Activated CD4-positive, alpha-beta T cell treated with anti-CD3 and anti-CD28 coated beads, Interleukin-2, Interleukin-4, amounts not matched to agents 100 ng/mL and 50 ng/mL, durations not matched to agents 16 hours and 8 hours (primary cell): ENCODE measurements at regions not wholly inside any gene's neighbourhood (a gene's known extent, or its start where the extent isn't known, plus 50 kb on each side); places are given as distances from the start of the nearest gene placed in this dataset.
"Not testable (repeated sequence)": the region's sequence is repeated elsewhere in the genome, so short reads cannot be mapped to it uniquely, and the experiment has no call there.

Experiments
- DNase-seq: peaks from one replicate; pipeline ENCODE4 v3.0.0-alpha.2; 2020; ENCODE audit warnings: low spot score

DNA sequence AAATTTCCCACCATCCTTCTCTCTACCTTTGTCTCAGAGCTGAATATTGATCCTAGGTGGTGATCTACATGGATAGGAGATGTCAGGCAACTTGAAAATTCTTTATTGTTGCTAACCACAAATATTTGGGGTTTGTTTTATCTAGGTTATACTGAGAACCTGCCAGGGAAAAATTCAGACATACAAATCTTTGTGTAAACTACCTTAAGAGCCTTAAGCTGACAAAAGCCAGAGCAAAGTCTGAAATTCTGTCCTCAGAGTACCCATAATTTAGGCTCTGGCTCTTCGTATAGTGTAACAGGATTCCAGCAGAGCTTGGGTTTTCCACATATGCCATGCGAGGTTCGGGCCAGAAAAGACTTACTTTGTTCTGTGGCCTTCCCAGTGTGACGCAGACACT is 406.7 kb upstream of the MAF start:
- no peak for DNase-seq

DNA sequence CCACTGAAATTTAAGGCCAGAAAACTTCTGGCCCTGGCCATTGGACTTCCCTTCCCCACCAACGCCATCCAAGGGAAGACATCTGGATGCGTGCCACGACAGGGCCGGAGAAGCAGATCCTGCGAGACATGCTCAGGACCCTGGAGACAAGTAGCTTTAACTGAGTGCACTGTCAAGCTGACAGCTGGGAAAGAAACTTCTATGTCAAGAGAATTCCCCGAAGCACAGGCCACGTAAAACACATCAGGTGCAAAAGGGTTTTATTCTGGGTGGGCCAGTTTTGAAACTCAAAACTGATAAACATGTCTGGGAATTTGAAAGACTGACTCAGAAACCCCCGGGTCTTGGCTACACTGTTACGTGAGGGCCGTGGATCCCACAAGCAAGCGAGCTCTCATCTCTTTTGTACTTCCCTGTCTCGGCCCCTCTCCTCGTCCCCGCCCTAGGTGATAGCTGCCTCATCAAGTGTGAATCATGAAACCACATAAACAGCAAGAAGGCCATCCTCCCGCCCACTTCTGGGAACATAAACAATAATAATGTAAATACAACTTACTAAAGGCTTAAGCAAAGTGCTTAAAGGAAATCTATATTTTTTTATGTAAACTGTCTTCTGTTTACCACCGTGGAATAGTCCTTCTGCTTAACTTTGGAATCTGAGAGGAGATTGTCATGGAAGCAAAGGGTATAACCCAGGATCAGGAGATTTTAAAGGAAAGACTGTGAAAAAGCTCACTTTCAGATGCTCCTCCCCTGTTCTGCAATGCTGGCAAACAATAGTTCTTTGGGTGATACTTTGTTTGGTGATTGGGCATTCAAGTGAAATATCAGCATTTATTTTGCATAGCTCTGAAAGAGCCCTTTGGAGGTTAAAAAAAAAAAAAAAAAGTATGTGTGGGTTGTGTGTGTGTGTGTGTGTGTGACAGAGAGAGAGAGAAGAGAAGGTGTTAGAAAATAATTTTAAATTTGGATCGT is 406.0 kb upstream of the MAF start:
- DNase-seq = no peak

DNA sequence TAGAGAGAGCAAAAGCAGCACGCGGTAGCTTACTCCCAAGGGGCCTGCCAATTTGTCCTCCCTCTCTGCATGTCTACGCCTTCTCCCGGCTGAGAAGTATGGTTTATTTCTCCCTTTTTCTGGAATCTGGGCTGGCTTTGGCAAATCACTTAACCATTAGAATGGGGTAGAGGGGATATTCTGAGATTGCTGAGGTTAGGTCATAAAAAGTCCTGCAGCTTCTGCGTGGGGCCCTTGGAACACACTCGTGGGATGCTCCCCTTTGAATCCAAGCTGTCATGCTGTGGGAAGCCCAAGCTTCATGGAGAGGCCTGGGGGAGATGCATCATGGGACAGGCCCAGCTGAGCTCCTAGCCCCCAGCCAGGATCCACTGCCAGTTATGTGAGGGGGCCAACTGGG is 403.6 kb upstream of the MAF start:
- DNase-seq = no peak

DNA sequence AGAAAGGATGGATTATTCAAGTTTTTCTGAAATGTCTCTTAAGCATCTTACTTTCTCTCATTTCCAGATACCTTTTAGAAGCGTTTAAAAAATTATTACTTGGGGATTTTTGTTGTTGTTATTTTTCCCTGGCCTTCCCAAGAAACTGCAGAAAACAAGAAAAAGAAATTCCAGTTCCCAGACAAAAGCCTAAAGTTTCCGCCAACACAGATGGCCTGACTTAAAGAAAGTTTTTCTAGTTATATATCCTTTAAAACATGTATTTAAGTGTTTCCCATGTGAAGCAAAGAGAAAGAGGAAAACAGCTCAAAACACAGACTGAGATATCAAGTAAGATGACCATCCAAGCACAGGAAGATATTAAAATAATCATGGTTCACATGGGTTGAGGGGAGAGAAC is 401.7 kb upstream of the MAF start:
- DNase-seq = no peak

DNA sequence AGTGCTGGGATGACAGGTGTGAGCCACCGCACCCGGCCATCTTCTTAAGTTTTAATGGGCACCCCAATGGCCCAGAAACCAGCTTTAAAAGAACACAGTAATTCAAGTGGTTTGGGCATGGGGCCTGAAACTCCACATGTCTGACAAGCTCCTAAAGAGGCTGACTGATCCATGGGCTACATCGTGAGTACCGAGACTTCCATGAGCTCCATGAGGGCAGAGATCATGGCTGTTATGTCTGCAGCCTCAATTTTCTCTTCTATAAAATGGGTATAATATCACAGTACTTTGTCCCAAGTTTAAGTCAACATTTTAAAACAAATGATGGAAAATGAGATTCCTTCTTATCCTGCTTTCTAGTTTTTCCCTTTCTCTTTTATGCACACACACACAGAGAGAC is 397.6 kb upstream of the MAF start:
- no peak for DNase-seq

DNA sequence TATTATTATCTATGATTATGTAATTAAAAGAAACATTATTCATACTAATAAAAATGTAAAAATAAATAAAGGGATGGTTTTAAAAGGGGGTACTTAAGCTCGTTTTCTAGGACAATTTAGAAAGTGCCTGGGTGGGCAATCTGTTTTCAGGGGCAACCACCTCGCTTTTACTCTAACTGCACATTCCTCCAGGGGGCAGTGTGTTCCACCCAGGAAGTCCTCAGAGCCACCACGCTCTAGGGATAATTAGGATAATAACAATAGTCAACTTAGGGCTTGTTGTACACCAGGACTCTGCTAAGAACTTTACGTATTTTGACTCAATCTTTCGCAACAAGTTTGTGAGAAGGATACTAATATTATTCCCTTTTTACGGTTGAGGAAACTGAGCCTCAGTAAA is 396.7 kb upstream of the MAF start:
- no peak for DNase-seq

DNA sequence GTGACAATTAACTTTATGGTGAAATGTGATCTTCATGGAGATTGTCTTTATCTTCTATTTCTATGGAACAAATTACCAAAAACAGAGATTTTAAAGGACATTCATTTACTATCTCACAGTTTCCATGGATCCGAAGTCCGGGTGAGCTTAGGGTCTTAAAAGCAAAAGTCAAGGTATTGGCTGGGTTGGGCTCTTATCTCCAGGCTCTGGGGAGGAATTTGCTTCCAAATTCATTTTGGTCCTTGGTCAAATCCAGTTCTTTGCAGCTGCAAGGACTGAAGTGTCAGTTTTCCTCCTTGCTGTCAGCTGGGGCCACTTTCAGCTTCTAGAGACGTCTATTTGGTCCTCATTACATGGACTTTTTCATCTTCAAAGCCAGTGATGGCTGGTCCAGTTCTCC is 395.8 kb upstream of the MAF start:
- no peak for DNase-seq

DNA sequence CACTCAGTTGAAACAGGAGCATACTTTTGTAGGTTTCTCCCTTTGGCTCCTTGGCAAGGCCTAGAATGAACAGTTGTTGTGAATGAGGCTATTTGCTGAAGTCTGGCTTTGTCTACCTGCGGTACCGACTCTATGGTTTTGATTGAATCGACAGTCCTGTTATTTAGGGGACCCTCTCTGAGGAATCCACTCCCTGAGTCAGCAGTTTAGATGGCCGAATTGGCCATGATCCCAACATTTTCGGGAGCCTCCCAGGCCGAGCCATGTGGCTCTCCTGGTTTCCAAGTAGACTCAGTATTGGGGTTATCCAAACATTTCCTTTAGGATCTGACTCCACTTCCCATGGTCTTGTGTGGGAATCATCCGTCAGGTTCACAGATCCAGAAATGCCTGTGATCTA is 394.8 kb upstream of the MAF start:
- DNase-seq = no peak

DNA sequence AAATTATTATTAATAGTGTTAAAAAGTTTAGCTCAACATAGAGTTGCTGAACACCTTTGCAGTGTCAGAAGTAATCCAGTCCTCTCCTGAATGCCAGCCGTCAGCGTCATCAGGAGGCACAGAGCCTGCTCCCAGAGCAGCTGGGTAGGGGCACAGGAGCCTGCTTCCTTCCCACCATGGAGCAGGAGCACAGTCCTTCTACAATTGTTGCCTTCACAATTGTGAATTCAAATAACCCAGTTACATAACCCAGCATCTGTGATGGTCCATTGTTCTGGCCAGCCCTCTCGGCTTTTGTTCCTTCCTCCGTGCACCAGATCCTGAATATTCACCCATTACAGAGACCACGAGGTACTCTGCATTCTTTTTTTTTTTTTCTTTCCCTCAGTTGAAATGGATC is 393.9 kb upstream of the MAF start:
- no peak for DNase-seq

DNA sequence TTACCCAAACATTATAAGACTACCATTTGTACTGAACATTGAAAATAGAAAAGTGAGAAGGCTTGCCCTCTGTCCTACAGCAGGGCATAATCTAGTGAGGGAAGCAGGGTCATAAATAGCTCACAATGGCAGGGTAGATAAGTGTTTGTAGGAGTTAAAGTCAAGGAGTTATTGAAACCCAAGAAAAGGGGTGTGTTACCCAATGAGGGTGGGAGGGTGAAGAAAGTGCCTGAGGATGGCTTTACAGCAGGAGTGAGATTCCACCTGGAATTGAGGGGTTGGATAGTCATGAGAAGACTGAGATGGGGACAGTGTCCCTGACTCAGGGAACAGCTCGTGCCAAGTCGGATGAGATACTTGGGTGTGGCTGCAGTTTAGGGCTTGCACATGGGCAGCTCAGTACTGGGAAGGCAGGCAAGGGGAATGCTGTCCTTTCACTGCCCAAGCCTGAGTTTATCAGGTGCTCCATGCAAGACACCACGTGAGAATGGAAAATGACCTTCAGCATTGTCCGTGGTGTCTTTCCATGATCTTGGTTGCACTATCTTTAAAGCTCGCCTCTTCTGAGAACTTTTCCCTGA is 393.2 kb upstream of the MAF start:
- no peak for DNase-seq

DNA sequence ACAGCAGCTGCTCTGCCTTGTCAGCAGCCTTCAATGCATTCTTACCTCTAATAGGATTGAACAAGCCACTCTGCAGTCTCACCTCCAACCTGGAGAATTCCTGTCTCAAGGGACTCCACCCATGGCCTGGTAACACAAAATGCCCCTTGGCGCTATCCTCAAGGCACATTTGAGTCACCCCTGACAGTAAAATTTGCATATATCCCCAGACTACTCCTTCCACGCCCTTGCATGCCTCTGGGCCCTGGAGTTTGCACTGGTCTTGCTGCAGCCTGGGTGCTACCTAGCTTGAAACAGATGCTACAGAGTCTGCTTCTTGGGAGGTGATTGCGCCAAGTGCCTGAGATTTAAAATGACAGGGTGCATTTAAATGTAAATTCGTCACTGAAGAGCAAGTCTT is 391.4 kb upstream of the MAF start:
- DNase-seq = no peak

DNA sequence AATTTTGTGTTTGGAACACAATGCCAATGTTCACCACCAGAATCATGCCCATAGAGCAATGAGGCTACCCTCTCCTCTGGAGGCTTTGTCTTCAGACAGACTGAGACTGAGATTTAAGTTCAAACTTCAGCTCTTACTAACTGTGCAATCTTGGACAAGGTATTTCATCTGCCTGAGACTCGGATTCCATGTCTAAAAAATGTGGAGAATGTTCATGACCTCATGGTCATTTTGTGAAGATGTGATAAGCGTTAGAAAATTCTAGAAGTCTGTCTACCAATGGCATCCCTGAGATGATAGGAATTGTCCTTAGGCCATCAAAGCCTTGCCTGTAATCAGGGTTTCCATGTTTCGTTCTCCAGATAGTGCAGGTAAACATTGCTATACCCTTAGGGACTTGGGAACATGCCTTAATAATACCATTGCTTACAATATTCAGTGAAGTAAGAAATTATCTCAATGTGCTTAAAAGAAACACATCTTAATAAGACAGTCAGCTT is 388.2 kb upstream of the MAF start:
- no peak for DNase-seq

DNA sequence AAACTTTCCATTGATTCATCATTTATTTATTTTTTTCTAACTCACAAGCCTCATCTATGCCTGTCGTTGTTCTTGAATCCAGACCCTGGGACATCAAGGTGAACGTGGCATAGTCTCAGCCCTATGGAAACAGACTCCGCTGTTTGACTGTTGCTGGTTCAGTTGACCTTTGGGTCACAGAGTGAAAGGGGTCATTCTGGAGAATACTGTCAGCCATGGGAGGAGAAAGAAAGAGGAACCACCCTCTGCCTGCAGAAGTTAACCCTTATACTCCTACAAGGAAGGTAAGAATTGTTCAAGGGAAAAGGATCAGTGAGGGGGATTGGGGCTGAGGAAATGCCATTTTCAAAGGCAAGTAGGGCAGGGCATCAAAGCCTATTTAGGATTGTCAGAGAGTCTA is 387.6 kb upstream of the MAF start:
- no peak for DNase-seq

DNA sequence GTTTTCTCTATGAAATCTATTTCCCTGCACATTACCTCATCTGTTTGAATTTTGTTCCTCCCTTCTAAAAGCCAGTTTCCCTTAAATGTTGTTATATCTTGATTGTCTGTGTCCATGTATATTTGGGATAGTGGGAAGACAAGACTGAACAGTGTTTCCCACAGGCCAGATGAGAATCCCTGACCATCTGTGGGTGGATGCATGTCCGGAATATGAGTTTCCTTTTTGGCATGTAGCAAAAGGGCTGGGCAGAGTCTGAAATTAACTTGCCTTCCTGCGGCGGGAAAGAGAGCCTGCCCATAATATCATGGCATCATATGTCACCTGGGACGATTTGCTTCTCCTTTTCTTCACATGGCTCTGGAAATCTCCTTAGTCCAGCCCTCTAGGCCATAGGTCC is 385.8 kb upstream of the MAF start:
- DNase-seq = no peak

DNA sequence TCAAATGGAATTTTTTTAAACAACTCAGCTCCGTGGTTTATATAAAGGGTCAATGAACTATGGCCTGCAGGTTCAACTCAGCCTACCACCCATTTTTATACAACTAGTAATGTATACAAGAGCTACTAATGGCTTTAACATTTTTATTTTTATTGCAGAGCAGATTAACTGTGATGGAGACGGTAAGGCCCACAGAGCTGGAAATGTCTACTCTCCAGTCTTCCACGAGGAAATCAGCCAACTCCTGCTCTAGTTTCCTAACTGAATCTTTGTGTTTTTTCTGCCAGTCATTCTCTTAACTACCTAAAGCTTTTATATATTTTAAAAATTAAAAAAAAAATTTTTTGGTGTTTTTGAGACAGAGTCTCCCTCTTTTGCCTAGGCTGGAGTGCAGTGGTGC is 385.1 kb upstream of the MAF start:
- no peak for DNase-seq

DNA sequence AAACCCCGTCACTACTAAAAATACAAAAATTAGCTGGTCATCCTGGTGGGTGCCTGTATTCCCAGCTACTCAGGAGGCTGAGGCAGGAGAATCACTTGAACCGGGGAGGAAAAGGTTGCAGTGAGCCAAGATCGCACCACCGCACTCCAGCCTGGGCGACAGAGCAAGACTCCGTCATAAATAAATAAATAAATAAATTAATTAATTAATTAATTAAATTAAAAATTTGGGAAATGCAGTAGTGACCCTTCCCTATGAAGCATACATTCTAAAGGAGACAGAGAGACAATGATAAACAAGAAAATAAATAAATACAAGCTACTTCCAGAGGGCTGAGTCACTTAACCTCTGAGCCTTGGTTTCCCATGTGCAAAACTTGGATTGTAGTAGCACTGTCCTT is 383.6 kb upstream of the MAF start:
- not testable (repeated sequence) for DNase-seq

DNA sequence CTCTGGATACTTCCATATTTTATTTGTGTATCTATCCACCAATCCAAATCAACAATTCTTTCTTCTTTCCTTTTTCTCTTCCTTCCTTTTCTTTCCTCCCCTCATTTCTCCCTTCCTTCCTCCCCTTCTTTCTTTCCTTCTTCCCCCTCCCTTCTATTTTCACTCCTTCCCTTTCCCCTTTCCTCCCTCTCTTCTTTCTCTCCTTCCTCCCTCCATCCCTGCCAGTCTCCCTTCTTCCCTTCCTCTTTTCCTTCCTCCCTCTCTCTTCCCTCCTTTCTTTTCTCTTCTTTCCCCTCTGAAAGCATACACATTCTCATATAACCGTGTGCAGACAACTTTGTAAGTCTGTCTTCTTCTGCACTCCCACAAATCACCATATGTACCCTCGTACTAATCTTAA is 382.3 kb upstream of the MAF start:
- DNase-seq = no peak

DNA sequence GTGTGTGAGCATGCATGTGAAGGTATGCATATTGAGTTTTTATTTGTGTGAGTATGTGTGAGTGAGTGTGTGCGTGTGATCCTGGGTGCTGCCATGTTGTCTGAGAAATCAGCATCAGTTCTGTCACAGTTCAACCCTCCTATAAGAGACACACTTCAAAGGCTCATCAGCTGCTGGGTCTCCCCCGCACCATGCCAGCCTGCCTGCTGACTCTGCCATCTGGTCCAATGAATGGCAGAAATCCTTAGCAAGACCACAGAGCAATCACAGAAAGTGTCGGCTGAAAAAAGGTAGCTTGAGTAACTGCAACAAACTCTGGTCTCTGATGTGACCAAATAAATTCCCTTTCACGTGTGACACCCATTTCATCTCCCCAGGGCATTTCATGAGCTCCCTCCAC is 381.8 kb upstream of the MAF start:
- DNase-seq = no peak

DNA sequence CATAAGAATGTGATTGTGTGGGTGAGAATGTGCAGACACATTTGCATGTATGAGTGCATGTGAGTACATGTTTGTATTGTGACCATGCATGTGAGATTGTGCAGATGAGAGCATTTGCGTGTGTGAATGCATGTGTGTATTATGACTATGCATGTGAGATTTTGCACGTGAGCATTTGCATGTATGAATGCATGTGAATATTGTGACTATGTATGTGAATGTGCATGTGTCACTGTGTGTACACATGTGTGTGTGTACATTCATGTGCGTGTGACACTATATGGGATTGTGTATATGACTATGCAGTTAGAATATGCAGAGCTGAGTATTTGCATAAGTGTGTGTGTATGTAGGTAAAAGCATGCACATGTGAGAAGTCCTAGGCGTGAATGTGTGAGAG is 381.3 kb upstream of the MAF start:
- no peak for DNase-seq

DNA sequence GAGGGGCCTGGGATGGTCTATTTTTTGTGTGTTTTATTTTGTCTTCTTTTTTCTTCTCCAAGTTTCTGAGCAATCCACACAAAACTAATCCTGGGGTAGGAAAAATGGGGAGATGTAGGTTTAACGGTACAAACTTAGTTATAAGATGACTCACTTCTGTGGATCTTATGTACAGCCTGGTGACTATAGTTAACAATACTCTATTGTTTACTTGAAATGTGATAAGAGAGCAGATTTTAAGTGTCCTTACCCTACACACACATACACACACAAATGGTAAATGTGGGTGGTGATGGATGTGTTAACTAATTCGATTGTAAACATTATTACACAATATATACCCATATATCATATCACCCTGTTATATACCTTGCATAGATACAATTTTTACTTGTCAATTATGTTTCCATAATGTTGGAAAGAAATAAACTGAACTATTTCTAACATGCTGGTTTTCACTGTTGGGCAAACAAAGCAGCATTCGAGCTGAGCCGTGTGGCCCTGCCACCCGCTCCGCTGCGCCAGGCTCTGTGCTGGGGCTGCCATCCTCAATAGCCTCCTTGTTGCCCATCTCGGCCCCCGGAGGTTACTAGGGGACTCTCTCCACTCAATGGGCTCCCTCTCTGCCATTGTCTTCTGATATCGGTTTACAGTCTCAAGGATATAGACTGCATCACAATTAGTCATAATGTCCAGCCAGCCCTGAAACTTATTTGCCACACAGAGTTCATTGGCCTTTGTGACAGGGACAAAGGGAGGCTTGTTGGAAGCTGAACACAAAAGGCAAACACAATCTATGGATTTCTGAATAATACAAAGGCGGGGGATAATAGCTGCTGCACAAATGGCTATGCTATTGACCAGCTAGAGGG is 380.3 kb upstream of the MAF start:
- no peak for DNase-seq

DNA sequence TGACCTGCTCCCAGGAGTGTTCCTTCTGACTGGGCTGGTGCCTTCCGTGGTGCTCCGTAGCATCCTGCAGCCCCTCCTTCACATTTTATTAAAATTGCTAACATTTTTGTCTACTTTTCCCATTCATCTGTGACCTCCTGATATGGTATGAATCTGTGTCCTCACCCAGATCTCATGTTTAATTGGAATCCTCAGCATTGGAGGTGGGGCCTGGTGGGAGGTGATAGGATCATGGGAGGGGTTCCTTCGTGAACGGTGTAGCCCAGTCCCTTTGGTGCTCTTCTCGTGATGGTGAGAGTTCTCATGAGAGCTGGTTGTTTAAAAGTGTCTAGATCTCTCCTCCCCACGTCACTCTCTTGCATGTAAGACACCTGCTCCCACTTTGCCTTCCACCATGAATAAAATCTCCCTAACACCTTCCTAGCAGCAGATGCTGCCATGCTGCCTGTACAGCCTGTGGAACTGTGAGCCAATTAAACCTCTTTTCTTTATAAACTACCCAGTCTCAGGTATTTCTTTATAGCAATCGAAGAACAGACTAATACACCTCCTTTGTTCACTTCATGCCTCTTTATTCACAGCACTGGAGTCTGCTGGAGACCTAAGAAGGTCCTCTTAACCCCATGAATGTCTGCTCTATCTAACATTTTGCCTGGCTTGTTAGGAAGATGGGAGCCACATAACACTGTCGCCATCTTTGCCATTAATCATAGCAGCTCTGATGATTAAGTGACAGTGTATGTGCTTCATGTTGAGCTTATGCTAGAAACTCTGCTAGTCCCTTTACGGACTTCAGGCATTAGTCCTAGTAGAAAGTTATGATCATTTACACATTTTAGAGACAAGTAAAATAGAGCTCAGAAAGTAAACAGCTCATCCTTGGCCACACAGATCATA is 377.7 kb upstream of the MAF start:
- no peak for DNase-seq

DNA sequence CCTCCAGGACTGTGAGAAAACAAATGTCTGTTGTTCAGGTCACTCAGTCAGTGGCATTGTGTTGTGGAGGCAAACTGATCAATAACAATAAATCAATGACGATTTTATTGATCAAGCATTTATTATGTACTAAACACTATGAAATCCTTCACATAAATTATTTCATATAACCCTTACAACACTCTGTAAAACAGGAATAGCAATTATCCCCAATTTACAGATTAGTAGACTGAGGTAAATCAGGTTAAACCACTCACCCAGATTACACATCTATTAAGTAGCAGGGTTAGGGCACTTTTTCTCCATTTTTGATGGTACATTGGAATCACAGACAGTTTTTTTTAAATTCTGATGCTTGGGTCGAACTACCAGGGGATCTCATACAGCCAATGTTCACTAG is 372.8 kb upstream of the MAF start:
- no peak for DNase-seq
